PC-9 (cell line): ENCODE measurements at regions not wholly inside any gene's neighbourhood (a gene's known extent, or its start where the extent isn't known, plus 50 kb on each side); places are given as distances from the start of the nearest gene placed in this dataset.

Experiments
- BruUV-seq: library from RNA; stranded (reverse); fragments of 400-500 nt; replicated peaks from 2 replicates; lab custom pipeline; 2021; lab: Mats Ljungman, UMichigan
- CTCF ChIA-PET: fragments of 300-600 bp; sonication (Branson Sonifier 250); formaldehyde crosslinking; loops from one replicate; lab custom pipeline; 2022; ENCODE audit warnings: antibody characterized with exemption; lab: Charles Lee
- POLR2A ChIA-PET: fragments of 300-600 bp; sonication (Branson Sonifier 250); formaldehyde crosslinking; loops from one replicate; lab custom pipeline; 2022; ENCODE audit warnings: antibody characterized with exemption; ENCODE audit not compliant: unreplicated experiment; lab: Charles Lee
- DNase-seq, 2 experiments: peaks; one replicate each; pipeline versions ENCODE4 v3.0.0 to v3.0.0-alpha.2; 2015 to 2022; ENCODE audit warnings: mixed read lengths in 1 of 2
- H2AFZ ChIP-seq: fragments of 200-600 bp; sonication (generic); 2 replicates; pipeline ENCODE4 v1.8.1; 2017; ENCODE audit warnings: antibody characterized with exemption
- H3F3A ChIP-seq: fragments of 200-600 bp; sonication (generic); 2 replicates; pipeline ENCODE4 v1.8.1; 2017; ENCODE audit warnings: antibody characterized with exemption, mild to moderate bottlenecking, low read depth; ENCODE audit not compliant: insufficient read depth
- H3K27ac ChIP-seq: fragments of 200-600 bp; sonication (generic); 2 replicates; pipeline ENCODE4 v1.6.1; 2016; ENCODE audit warnings: mixed run types
- H3K27me3 ChIP-seq: fragments of 200-600 bp; sonication (generic); 2 replicates; pipeline ENCODE4 v1.6.1; 2016; ENCODE audit warnings: low read depth, mixed run types; ENCODE audit not compliant: insufficient read depth
- H3K36me3 ChIP-seq: fragments of 200-600 bp; sonication (generic); 2 replicates; pipeline ENCODE4 v1.6.1; 2016; ENCODE audit warnings: low read depth, mixed run types
- H3K4me1 ChIP-seq: fragments of 200-600 bp; sonication (generic); replicated peaks from 2 replicates; pipeline ENCODE4 v1.6.1; 2016; ENCODE audit warnings: mixed run types; ENCODE audit not compliant: insufficient read depth
- H3K4me2 ChIP-seq: fragments of 200-600 bp; sonication (generic); 2 replicates; pipeline ENCODE4 v1.6.1; 2017; ENCODE audit warnings: mixed run types
- H3K4me3 ChIP-seq: fragments of 200-600 bp; sonication (generic); 2 replicates; pipeline ENCODE4 v1.6.1; 2016; ENCODE audit warnings: mixed run types
- H3K79me2 ChIP-seq: fragments of 200-600 bp; sonication (generic); 2 replicates; pipeline ENCODE4 v1.6.1; 2017; ENCODE audit warnings: low read depth, mixed run types
- H3K9me2 ChIP-seq: fragments of 200-600 bp; sonication (generic); 2 replicates; pipeline ENCODE4 v1.8.1; 2017; ENCODE audit warnings: mild to moderate bottlenecking; ENCODE audit not compliant: insufficient read depth
- H3K9me3 ChIP-seq: fragments of 200-600 bp; sonication (generic); 2 replicates; pipeline ENCODE4 v1.8.1; 2016; ENCODE audit warnings: low read depth; ENCODE audit not compliant: insufficient read depth
- H4K20me1 ChIP-seq: fragments of 200-600 bp; sonication (generic); 2 replicates; pipeline ENCODE4 v1.8.1; 2017; ENCODE audit not compliant: insufficient read depth
- CTCF ChIP-seq: fragments of 200-600 bp; sonication (generic); conservative IDR thresholded peaks from 2 replicates; pipeline ENCODE4 v1.6.1; 2017; ENCODE audit warnings: mixed run types, antibody characterized with exemption, mild to moderate bottlenecking, moderate library complexity
- EZH2 ChIP-seq: fragments of 200-600 bp; sonication (generic); IDR thresholded peaks from 2 replicates; pipeline ENCODE4 v1.8.0; 2017; ENCODE audit warnings: antibody characterized with exemption, low read depth
- intact Hi-C: fragments of 100-400 bp; cut with micrococcal nuclease; formaldehyde crosslinking; loops from one replicate; pipeline ENCODE4 v1.10.0; 2022; ENCODE audit not compliant: unreplicated experiment

- ChIA-PET CTCF (no interaction called here), POLR2A (no interaction called here)
- Histone ChIP-seq H3K79me2 (no peaks in the 10 kb centered on the region), H3K4me2 (no peak overlapping the region), H3K9me2 (no peaks in the 10 kb centered on the region), H3K4me1 (no peaks in the 10 kb centered on the region), H3K36me3 (no peaks in the 10 kb centered on the region), H3F3A (no peaks in the 10 kb centered on the region), H3K27me3 (no peaks in the 10 kb centered on the region; the same call in 1 of the 2 replicates), H3K27ac (no peak overlapping the region), H3K9me3 (no peaks in the 10 kb centered on the region), H2AFZ (no peak overlapping the region), H3K4me3 (no peak overlapping the region), H4K20me1 (no peaks in the 10 kb centered on the region)
- intact Hi-C loops: no loop called here
- DNase-seq: peak in 1 of 2 experiments; percentile 45
- no peak for TF ChIP-seq CTCF
- no peak for TF ChIP-seq EZH2
- no TSS peak for BruUV-seq
Measured at GRCh38 chr16:65965628-65966027, 400.9 kb upstream of the CDH5 start.

GRCh38 chr16:65964752-65965151 is 401.7 kb upstream of the CDH5 start:
- POLR2A ChIA-PET: no interaction called here
- no peak overlapping the region for H3K27ac ChIP-seq
- no peak overlapping the region for H3K4me3 ChIP-seq
- H4K20me1 ChIP-seq: no peaks in the 10 kb centered on the region
- intact Hi-C loops: no loop called here
- no peaks in the 10 kb centered on the region for H3K4me1 ChIP-seq
- CTCF ChIA-PET: no interaction called here
- no peak overlapping the region for H3K4me2 ChIP-seq
- DNase-seq: no peak
- no peaks in the 10 kb centered on the region for H3F3A ChIP-seq
- no peaks in the 10 kb centered on the region for H3K9me2 ChIP-seq
- no peaks in the 10 kb centered on the region for H3K9me3 ChIP-seq
- no peak for TF ChIP-seq EZH2
- TF ChIP-seq CTCF: no peak
- no peaks in the 10 kb centered on the region for H3K79me2 ChIP-seq
- no TSS peak for BruUV-seq
- no peaks in the 10 kb centered on the region; the same call in 1 of the 2 replicates for H3K27me3 ChIP-seq
- H3K36me3 ChIP-seq: no peaks in the 10 kb centered on the region
- no peak overlapping the region for H2AFZ ChIP-seq

- H3K27ac ChIP-seq: no peak overlapping the region
- no TSS peak for BruUV-seq
- no peak for DNase-seq
- H3K4me3 ChIP-seq: no peak overlapping the region
- intact Hi-C loops: no loop called here
- TF ChIP-seq CTCF (no peak), EZH2 (no peak)
- no peak overlapping the region for H3K4me2 ChIP-seq
- no peaks in the 10 kb centered on the region for H3F3A ChIP-seq
- H2AFZ ChIP-seq: no peak overlapping the region
- H3K36me3 ChIP-seq: no peaks in the 10 kb centered on the region
- ChIA-PET CTCF (no interaction called here), POLR2A (no interaction called here)
- no peaks in the 10 kb centered on the region for H3K9me3 ChIP-seq
- H3K9me2 ChIP-seq: no peaks in the 10 kb centered on the region
- H3K27me3 ChIP-seq: no peaks in the 10 kb centered on the region; the same call in 1 of the 2 replicates
- H3K4me1 ChIP-seq: no peaks in the 10 kb centered on the region
- H3K79me2 ChIP-seq: no peaks in the 10 kb centered on the region
- H4K20me1 ChIP-seq: no peaks in the 10 kb centered on the region
Measured at GRCh38 chr16:65961476-65962143, 404.9 kb upstream of the CDH5 start.
